Hepatocyte (in vitro differentiated cells): ENCODE measurements at regions not wholly inside any gene's neighbourhood (a gene's known extent, or its start where the extent isn't known, plus 50 kb on each side); places are given as distances from the start of the nearest gene placed in this dataset.

Experiments used
- DNase-seq: peaks from one replicate; pipeline ENCODE4 v3.0.0-alpha.2; 2016; ENCODE audit warnings: low spot score
- H2AFZ ChIP-seq: fragments of 200-600 bp; sonication (generic); 2 replicates; pipeline ENCODE4 v1.6.0; 2016; ENCODE audit warnings: antibody characterized with exemption, mild to moderate bottlenecking
- H3K27ac ChIP-seq: fragments of 200-600 bp; sonication (generic); 2 replicates; pipeline ENCODE4 v1.5.1; 2016; ENCODE audit warnings: mild to moderate bottlenecking
- H3K27me3 ChIP-seq: fragments of 200-600 bp; sonication (generic); 2 replicates; pipeline ENCODE4 v1.6.1; 2016
- H3K36me3 ChIP-seq: fragments of 200-600 bp; sonication (generic); replicated peaks from 2 replicates; pipeline ENCODE4 v1.5.1; 2016; ENCODE audit warnings: low read depth; ENCODE audit not compliant: insufficient read depth
- H3K4me1 ChIP-seq: fragments of 200-600 bp; sonication (generic); 2 replicates; pipeline ENCODE4 v1.5.1; 2016; ENCODE audit warnings: mild to moderate bottlenecking, moderate library complexity; ENCODE audit not compliant: insufficient read depth
- H3K4me2 ChIP-seq: fragments of 200-600 bp; sonication (generic); 2 replicates; pipeline ENCODE4 v1.6.0; 2016
- H3K4me3 ChIP-seq: fragments of 200-600 bp; sonication (generic); 2 replicates; pipeline ENCODE4 v1.5.1; 2016; ENCODE audit warnings: mild to moderate bottlenecking
- H3K79me2 ChIP-seq: fragments of 200-600 bp; sonication (generic); 2 replicates; pipeline ENCODE4 v1.6.0; 2017; ENCODE audit warnings: mild to moderate bottlenecking
- H3K9me2 ChIP-seq: fragments of 200-600 bp; sonication (generic); replicated peaks from 2 replicates; pipeline ENCODE4 v1.6.0; 2017; ENCODE audit warnings: mild to moderate bottlenecking; ENCODE audit not compliant: insufficient read depth
- H3K9me3 ChIP-seq: fragments of 200-600 bp; sonication (generic); 2 replicates; pipeline ENCODE4 v1.5.1; 2016; ENCODE audit warnings: low read depth, mild to moderate bottlenecking
- H4K20me1 ChIP-seq: fragments of 200-600 bp; sonication (generic); 2 replicates; pipeline ENCODE4 v1.6.0; 2016; ENCODE audit warnings: mild to moderate bottlenecking; ENCODE audit not compliant: insufficient read depth, poor library complexity, severe bottlenecking
- CTCF ChIP-seq: fragments of 200-600 bp; sonication (generic); IDR thresholded peaks from 2 replicates; pipeline ENCODE4 v1.5.1; 2016; ENCODE audit warnings: antibody characterized with exemption, mild to moderate bottlenecking; ENCODE audit not compliant: poor library complexity
- EZH2 ChIP-seq: fragments of 200-600 bp; sonication (generic); IDR thresholded peaks from 2 replicates; pipeline ENCODE4 v1.6.1; 2016; ENCODE audit warnings: antibody characterized with exemption, mild to moderate bottlenecking, borderline replicate concordance
- EZH2phosphoT487 ChIP-seq: fragments of 200-600 bp; sonication (generic); IDR thresholded peaks from one replicate; pipeline ENCODE4 v1.6.1; 2018; ENCODE audit warnings: antibody characterized with exemption, mild to moderate bottlenecking, low read depth, moderate library complexity; ENCODE audit not compliant: unreplicated experiment, severe bottlenecking
- WGBS: methylation state at CpG from one replicate; pipeline ENCODE4 v1.1.6; 2016; ENCODE audit warnings: low lambda C conversion rate; ENCODE audit errors: missing lambda C conversion rate; 5-methylcytosine and 5-hydroxymethylcytosine counted together

DNA sequence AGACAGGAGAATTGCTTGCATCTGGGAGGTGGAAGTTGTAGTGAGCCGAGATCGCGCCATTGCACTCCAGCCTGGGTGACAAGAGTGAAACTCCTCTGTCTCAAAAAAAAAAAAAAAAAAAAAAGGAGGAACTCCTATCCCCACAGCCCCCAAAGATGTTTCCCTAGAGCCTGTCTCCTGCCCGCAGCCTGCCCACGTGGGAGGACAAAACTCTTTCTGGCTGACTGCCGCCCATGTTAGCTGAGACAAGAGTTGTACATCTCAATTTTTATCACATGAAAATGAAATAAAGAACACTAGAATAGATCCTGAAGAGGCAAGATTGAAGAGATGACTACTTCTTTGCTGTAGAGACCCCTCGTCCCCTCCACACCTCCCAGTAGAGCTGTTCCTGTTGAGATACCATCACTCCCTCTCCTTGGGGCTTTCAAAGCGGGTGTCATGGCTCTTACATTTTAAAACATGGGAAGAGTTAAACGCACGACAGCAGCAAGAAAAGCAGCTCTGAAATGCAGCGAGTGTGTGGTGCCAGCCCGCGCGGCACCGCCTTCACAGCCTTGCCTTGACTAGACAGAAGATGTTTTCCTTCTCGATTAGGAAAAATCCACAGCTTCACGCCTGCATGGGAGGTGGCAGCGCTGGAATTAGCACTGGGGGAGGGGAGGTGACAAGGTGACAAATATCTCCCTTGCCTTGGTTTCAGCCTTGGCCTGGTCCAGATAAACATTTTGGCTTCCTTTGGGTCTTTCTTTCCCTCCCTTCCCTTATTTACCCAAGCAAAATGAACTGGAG lies 253.4 kb upstream of the CSF3R start:
- no peak overlapping the region for H3K4me3 ChIP-seq
- H3K9me3 ChIP-seq, result no peaks in the 10 kb centered on the region
- no peaks in the 10 kb centered on the region for H3K9me2 ChIP-seq
- no peak overlapping the region for H3K27ac ChIP-seq
- TF ChIP-seq CTCF (no peak), EZH2phosphoT487 (no peak), EZH2 (no peak)
- no peaks in the 10 kb centered on the region for H3K4me1 ChIP-seq
- H3K27me3 ChIP-seq, result peaks cover 52% of the 10 kb centered on the region
- no peak for DNase-seq
- H3K36me3 ChIP-seq, result no peaks in the 10 kb centered on the region
- 52% methylated on average over 18 of the region's 18 CpGs for WGBS
- H4K20me1 ChIP-seq, result no peaks in the 10 kb centered on the region
- no peak overlapping the region for H3K4me2 ChIP-seq
- H2AFZ ChIP-seq, result no peak overlapping the region
- no peaks in the 10 kb centered on the region for H3K79me2 ChIP-seq

DNA sequence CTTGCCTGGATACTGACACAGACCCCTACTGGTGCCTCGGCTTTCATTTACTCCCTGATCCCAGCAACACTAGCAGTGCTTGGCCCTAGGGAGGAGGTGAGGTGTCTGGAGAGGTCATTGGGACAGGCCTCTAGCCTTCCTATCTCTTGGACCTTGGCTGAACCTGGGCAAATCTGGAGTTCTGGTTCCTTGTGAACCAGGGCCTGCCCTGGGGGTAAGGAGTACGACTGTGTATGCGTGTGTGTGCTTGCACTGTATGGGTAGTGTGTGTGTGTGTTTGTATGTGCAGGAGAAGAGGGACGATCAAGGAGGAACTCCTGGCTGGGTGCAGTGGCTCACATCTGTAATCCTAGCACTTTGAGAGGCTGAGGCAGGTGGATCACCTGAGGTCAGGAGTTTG lies 252.7 kb upstream of the CSF3R start:
- no peaks in the 10 kb centered on the region for H3K4me1 ChIP-seq

DNA sequence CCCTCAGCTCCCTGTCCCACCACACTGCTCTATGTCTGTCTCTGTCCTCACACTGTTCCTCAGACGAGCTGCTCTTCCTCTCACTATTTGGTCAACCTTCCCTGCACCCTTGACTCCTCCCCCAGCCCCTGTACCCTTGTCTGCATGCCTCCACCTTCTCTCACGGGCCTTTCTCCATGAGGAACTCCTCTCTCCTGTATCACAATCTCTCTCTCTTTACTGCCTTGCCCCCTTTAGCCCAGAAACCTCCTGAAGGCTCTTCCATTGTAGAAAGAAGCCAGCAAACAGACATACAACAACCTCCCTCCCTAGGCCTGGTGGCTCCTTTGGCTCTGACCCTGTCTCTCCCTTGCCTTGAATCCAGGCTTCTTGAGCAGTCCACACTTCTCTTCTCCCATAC lies 251.6 kb upstream of the CSF3R start:
- no peak overlapping the region for H3K27ac ChIP-seq
- TF ChIP-seq CTCF, result no peak
- no peaks in the 10 kb centered on the region for H3K79me2 ChIP-seq
- no peak overlapping the region for H3K4me3 ChIP-seq
- no peak overlapping the region for H3K4me2 ChIP-seq
- no peaks in the 10 kb centered on the region for H3K9me2 ChIP-seq
- H4K20me1 ChIP-seq, result no peaks in the 10 kb centered on the region
- 59% methylated on average over 2 of the region's 2 CpGs for WGBS
- H3K9me3 ChIP-seq, result no peaks in the 10 kb centered on the region
- no peaks in the 10 kb centered on the region for H3K4me1 ChIP-seq
- no peaks in the 10 kb centered on the region for H3K36me3 ChIP-seq
- no peak overlapping the region for H2AFZ ChIP-seq
- H3K27me3 ChIP-seq, result peaks cover 49% of the 10 kb centered on the region
- DNase-seq, result no peak

More for the DNA sequence above, 252.7 kb upstream of the CSF3R start:
- H3K27ac ChIP-seq, result no peak overlapping the region
- H3K4me3 ChIP-seq, result no peak overlapping the region
- H4K20me1 ChIP-seq, result no peaks in the 10 kb centered on the region
- H3K4me2 ChIP-seq, result no peak overlapping the region
- TF ChIP-seq CTCF (no peak), EZH2 (no peak), EZH2phosphoT487 (no peak)
- no peaks in the 10 kb centered on the region for H3K79me2 ChIP-seq
- WGBS, result 86% methylated on average over 4 of the region's 4 CpGs
- H3K9me3 ChIP-seq, result no peaks in the 10 kb centered on the region
- no peak overlapping the region for H2AFZ ChIP-seq
- H3K9me2 ChIP-seq, result no peaks in the 10 kb centered on the region
- no peaks in the 10 kb centered on the region for H3K36me3 ChIP-seq
- DNase-seq, result no peak
- peaks cover 52% of the 10 kb centered on the region for H3K27me3 ChIP-seq

DNA sequence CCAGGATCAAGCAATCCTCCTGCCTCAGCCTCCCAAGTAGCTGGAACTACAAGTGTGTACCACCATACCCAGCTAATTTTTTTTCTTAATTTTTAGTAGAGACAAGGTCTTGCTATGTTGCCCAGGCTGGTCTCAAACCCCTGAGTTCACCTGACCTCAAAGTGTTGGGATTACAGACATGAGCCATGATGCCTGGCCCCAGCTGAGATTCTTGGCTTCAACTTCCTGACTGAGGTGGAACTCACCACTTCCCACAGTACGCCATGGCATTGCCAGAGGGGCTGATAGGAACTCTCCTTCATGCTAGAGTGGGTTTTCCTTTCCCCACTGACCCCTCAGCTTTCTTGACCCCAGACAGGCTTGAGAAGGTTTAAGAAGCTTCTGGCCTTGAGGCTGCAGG lies 251.0 kb upstream of the CSF3R start:
- no peaks in the 10 kb centered on the region for H4K20me1 ChIP-seq
- H3K9me2 ChIP-seq, result no peaks in the 10 kb centered on the region
- H3K36me3 ChIP-seq, result no peaks in the 10 kb centered on the region
- no peak overlapping the region for H3K27ac ChIP-seq
- DNase-seq, result no peak
- H3K27me3 ChIP-seq, result peaks cover 43% of the 10 kb centered on the region
- no peaks in the 10 kb centered on the region for H3K79me2 ChIP-seq
- H3K4me3 ChIP-seq, result no peak overlapping the region
- H3K4me2 ChIP-seq, result no peak overlapping the region
- H3K4me1 ChIP-seq, result no peaks in the 10 kb centered on the region
- 60% methylated on average over 1 of the region's 1 CpG for WGBS
- H3K9me3 ChIP-seq, result no peaks in the 10 kb centered on the region
- no peak for TF ChIP-seq EZH2
- H2AFZ ChIP-seq, result no peak overlapping the region
